Ishikawa (cell line): ENCODE measurements at regions not wholly inside any gene's neighbourhood (a gene's known extent, or its start where the extent isn't known, plus 50 kb on each side); places are given as distances from the start of the nearest gene placed in this dataset.

Experiments
- EGR1 ChIP-seq: IDR thresholded peaks from 2 replicates; pipeline ENCODE4 v1.6.1; 2012
- TCF12 ChIP-seq: IDR thresholded peaks from 2 replicates; pipeline ENCODE4 v1.6.1; 2012; ENCODE audit warnings: low read depth

- TF ChIP-seq TCF12, result no peak
- no peak for TF ChIP-seq EGR1
Observed at GRCh38 chr5:68423154-68423811, 207.7 kb downstream of the PIK3R1 start.
